ENCODE measurements at regions not wholly inside any gene's neighbourhood (a gene's known extent, or its start where the extent isn't known, plus 50 kb on each side); places are given as distances from the start of the nearest gene placed in this dataset.

- H3K4me3 ChIP-seq (ENCODE audit: low read depth, low read length): no peak overlapping the region
- TF ChIP-seq CTCF (IDR thresholded peaks at IDR 0.05; ENCODE audit: low read depth, low read length, missing control alignments): no peak
- no peak for DNase-seq (ENCODE audit: low read depth)
These were observed 495.0 kb upstream of the SLIT2 start for GRCh38 chr4:19756661-19757060.

GRCh38 chr4:19752599-19752998, 499.1 kb upstream of the SLIT2 start:
- no peak for TF ChIP-seq CTCF (IDR thresholded peaks at IDR 0.05; ENCODE audit: low read depth, low read length, missing control alignments)
- no peak for DNase-seq (ENCODE audit: low read depth)
- H3K4me3 ChIP-seq (ENCODE audit: low read depth, low read length): no peak overlapping the region

GRCh38 chr4:19748519-19749479, 502.9 kb upstream of the SLIT2 start:
- DNase-seq (ENCODE audit: low read depth): no peak
- no peak overlapping the region for H3K4me3 ChIP-seq (ENCODE audit: low read depth, low read length)
- no peak for TF ChIP-seq CTCF (IDR thresholded peaks at IDR 0.05; ENCODE audit: low read depth, low read length, missing control alignments)

GRCh38 chr4:19746377-19746776, 505.3 kb upstream of the SLIT2 start:
- no peak overlapping the region for H3K4me3 ChIP-seq (ENCODE audit: low read depth, low read length)

GRCh38 chr4:19743115-19743638, 508.5 kb upstream of the SLIT2 start:
- DNase-seq (ENCODE audit: low read depth): no peak
- no peak overlapping the region for H3K4me3 ChIP-seq (ENCODE audit: low read depth, low read length)
- TF ChIP-seq CTCF (IDR thresholded peaks at IDR 0.05; ENCODE audit: low read depth, low read length, missing control alignments): no peak

More at GRCh38 chr4:19746377-19746776, 505.3 kb upstream of the SLIT2 start:
- no peak for TF ChIP-seq CTCF (IDR thresholded peaks at IDR 0.05; ENCODE audit: low read depth, low read length, missing control alignments)
- no peak for DNase-seq (ENCODE audit: low read depth)

- no peak for TF ChIP-seq CTCF (IDR thresholded peaks at IDR 0.05; ENCODE audit: low read depth, low read length, missing control alignments)
- H3K4me3 ChIP-seq (ENCODE audit: low read depth, low read length): no peak overlapping the region
- no peak for DNase-seq (ENCODE audit: low read depth)
These were observed 512.5 kb upstream of the SLIT2 start for GRCh38 chr4:19739101-19739651.

All from GM12864 (cell line).